ENCODE measurements at regions not wholly inside any gene's neighbourhood (a gene's known extent, or its start where the extent isn't known, plus 50 kb on each side); places are given as distances from the start of the nearest gene placed in this dataset.

DNA sequence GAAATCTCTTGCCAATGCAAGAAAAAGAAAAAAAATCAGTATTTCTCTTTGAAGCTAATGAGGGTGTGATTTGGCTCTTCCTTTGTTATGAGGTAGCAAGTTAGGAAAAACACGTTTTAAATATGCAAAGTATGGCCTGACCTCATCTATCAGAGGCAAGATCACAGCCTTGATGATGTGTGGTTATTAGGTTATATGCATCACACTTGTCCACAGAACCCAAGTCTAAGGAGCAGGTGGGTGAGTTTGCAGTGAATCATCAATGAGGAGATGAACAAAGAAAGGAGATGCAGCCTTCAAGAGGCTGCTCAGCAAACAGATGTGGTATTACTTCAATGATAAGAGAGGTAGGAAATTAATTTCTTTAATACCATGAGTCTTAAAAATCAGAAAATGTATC, 594.8 kb upstream of the CDH5 start:
- TF ChIP-seq, protein P1, sequence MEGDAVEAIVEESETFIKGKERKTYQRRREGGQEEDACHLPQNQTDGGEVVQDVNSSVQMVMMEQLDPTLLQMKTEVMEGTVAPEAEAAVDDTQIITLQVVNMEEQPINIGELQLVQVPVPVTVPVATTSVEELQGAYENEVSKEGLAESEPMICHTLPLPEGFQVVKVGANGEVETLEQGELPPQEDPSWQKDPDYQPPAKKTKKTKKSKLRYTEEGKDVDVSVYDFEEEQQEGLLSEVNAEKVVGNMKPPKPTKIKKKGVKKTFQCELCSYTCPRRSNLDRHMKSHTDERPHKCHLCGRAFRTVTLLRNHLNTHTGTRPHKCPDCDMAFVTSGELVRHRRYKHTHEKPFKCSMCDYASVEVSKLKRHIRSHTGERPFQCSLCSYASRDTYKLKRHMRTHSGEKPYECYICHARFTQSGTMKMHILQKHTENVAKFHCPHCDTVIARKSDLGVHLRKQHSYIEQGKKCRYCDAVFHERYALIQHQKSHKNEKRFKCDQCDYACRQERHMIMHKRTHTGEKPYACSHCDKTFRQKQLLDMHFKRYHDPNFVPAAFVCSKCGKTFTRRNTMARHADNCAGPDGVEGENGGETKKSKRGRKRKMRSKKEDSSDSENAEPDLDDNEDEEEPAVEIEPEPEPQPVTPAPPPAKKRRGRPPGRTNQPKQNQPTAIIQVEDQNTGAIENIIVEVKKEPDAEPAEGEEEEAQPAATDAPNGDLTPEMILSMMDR (IDR thresholded peaks at IDR 0.05): no peak
- no peak for TF ChIP-seq POLR2A (IDR thresholded peaks at IDR 0.05)
